ENCODE measurements at regions not wholly inside any gene's neighbourhood (a gene's known extent, or its start where the extent isn't known, plus 50 kb on each side); places are given as distances from the start of the nearest gene placed in this dataset.

GRCh38 chr5:71961786-71962185, 145.5 kb upstream of the MAP1B start:
- no peak overlapping the region for H3K4me3 ChIP-seq (ENCODE audit: control insufficient read depth in 2 of 3, extremely low read depth in 1 of 3, insufficient read depth in 2 of 3, low read depth in 1 of 3, low read length in 3 of 3)
- H3K4me2 ChIP-seq (ENCODE audit: control insufficient read depth, extremely low read depth, insufficient read depth, low read depth, low read length) = no peak overlapping the region
- no peaks in the 10 kb centered on the region for H3K36me3 ChIP-seq (ENCODE audit: control insufficient read depth in 2 of 2, extremely low read depth in 1 of 2, insufficient read depth in 2 of 2, low read length in 2 of 2)
- no peaks in the 10 kb centered on the region for H3K79me2 ChIP-seq (ENCODE audit: control insufficient read depth, insufficient read depth, low read length)
- TF ChIP-seq CTCF (optimal IDR thresholded peaks at IDR 0.05 in 1 of 3, IDR thresholded peaks at IDR 0.05 in 1 of 3, conservative IDR thresholded peaks at IDR 0.05 in 1 of 3; ENCODE audit: extremely low read depth in 1 of 3, insufficient read depth in 2 of 3, low read length in 3 of 3) (no peak), EZH2 (IDR thresholded peaks at IDR 0.05; ENCODE audit: low read length) (no peak)
- no peak for FAIRE-seq
- H2AFZ ChIP-seq (ENCODE audit: control insufficient read depth, low read length) = no peak overlapping the region
- peaks cover 10% of the 10 kb centered on the region for H3K27me3 ChIP-seq (ENCODE audit: control insufficient read depth, extremely low read depth, insufficient read depth, low read length)
- H3K9ac ChIP-seq (ENCODE audit: control insufficient read depth, extremely low read depth, insufficient read depth, low read length) = no peak overlapping the region
- no peak overlapping the region for H3K27ac ChIP-seq (ENCODE audit: control insufficient read depth, insufficient read depth, low read length)
- no peaks in the 10 kb centered on the region for H4K20me1 ChIP-seq (ENCODE audit: control insufficient read depth, extremely low read depth, insufficient read depth, low read length)
- DNase-seq (ENCODE audit: low read depth, low spot score) = no peak
- peaks cover under 1% of the 10 kb centered on the region for H3K4me1 ChIP-seq (ENCODE audit: control insufficient read depth, extremely low read depth, insufficient read depth, low read length)
- H3K9me1 ChIP-seq (ENCODE audit: control insufficient read depth, extremely low read depth, insufficient read depth, low read length) = no peaks in the 10 kb centered on the region
- no peaks in the 10 kb centered on the region for H3K9me3 ChIP-seq (ENCODE audit: control insufficient read depth, low read depth, low read length)
- dilution Hi-C loops (cut with MboI; ENCODE audit: extremely low pct_ligation_motif_present, low sequenced_read_pairs) = no loop called here

- FAIRE-seq (no peak), DNase-seq (ENCODE audit: low read depth, low spot score) (no peak)
- Histone ChIP-seq H3K9me1 (ENCODE audit: control insufficient read depth, extremely low read depth, insufficient read depth, low read length) (no peaks in the 10 kb centered on the region), H3K4me2 (ENCODE audit: control insufficient read depth, extremely low read depth, insufficient read depth, low read depth, low read length) (no peak overlapping the region), H2AFZ (ENCODE audit: control insufficient read depth, low read length) (no peak overlapping the region), H3K9ac (ENCODE audit: control insufficient read depth, extremely low read depth, insufficient read depth, low read length) (no peak overlapping the region), H3K4me1 (ENCODE audit: control insufficient read depth, extremely low read depth, insufficient read depth, low read length) (peaks cover 2% of the 10 kb centered on the region), H4K20me1 (ENCODE audit: control insufficient read depth, extremely low read depth, insufficient read depth, low read length) (no peaks in the 10 kb centered on the region), H3K27me3 (ENCODE audit: control insufficient read depth, extremely low read depth, insufficient read depth, low read length) (peaks cover 9% of the 10 kb centered on the region), H3K36me3 (ENCODE audit: control insufficient read depth in 2 of 2, extremely low read depth in 1 of 2, insufficient read depth in 2 of 2, low read length in 2 of 2) (no peaks in the 10 kb centered on the region), H3K79me2 (ENCODE audit: control insufficient read depth, insufficient read depth, low read length) (no peaks in the 10 kb centered on the region), H3K9me3 (ENCODE audit: control insufficient read depth, low read depth, low read length) (no peaks in the 10 kb centered on the region), H3K27ac (ENCODE audit: control insufficient read depth, insufficient read depth, low read length) (no peak overlapping the region), H3K4me3 (ENCODE audit: control insufficient read depth in 2 of 3, extremely low read depth in 1 of 3, insufficient read depth in 2 of 3, low read depth in 1 of 3, low read length in 3 of 3) (no peak overlapping the region)
- TF ChIP-seq CTCF (optimal IDR thresholded peaks at IDR 0.05 in 1 of 3, IDR thresholded peaks at IDR 0.05 in 1 of 3, conservative IDR thresholded peaks at IDR 0.05 in 1 of 3; ENCODE audit: extremely low read depth in 1 of 3, insufficient read depth in 2 of 3, low read length in 3 of 3) (no peak), EZH2 (IDR thresholded peaks at IDR 0.05; ENCODE audit: low read length) (no peak)
- dilution Hi-C loops (cut with MboI; ENCODE audit: extremely low pct_ligation_motif_present, low sequenced_read_pairs) = no loop called here
Measured at GRCh38 chr5:71969460-71969859, 137.8 kb upstream of the MAP1B start.
